Activated CD4-positive, alpha-beta T cell treated with anti-CD3 and anti-CD28 coated beads, Interleukin-2, Interleukin-6, amounts not matched to agents 100 ng/mL and 50 ng/mL, durations not matched to agents 16 hours and 8 hours (primary cell): ENCODE measurements at regions not wholly inside any gene's neighbourhood (a gene's known extent, or its start where the extent isn't known, plus 50 kb on each side); places are given as distances from the start of the nearest gene placed in this dataset.
"Not testable (repeated sequence)": the region's sequence is repeated elsewhere in the genome, so short reads cannot be mapped to it uniquely, and the experiment has no call there.

Experiments
- DNase-seq: peaks from one replicate; pipeline ENCODE4 v3.0.0-alpha.2; 2020

DNA sequence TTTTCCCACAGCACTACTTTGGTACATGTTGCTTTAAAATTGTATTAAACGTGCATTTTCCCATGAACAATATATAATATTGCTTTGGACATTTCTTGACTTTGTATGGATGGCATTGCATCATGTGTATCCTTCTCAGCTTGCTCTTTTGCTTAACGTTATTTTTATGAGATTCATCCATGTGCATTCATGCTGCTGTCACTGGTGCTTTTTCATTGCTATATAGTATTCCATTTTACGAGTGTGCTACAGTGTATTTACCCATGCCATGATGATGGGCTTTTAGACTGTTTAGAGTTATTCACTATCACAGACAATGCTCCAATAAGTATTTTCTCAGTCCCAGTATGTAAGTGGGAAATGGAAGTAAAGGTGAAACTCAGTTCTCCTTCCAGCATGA lies 195.2 kb upstream of the COX10 start:
- no peak for DNase-seq

GRCh38 chr17:13874817-13875216 lies 194.5 kb upstream of the COX10 start:
- DNase-seq, result no peak

DNA sequence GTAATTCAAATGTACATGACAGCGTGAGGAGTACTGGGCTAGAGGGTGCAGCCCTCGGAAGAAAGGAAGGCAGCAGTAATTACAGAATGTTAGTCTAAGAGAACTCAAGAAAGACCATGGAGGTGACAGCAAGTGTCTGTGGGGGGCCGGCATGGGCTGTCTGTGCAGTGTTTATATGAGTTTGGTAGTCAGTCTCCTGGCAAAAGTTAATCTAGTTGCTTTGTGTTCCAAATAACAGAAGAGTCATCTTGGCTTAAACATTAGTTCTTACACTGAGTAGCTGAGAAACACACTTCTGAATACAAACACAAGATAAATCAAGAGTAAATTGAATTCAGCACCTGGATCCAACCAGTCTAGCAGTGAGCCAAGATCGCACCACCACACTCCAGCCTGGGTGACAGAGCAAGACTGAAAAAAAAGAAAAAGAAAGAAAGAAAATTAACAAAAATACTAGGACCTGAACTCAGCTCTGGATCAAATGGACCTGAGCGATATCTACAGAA lies 189.3 kb upstream of the COX10 start:
- no peak for DNase-seq

DNA sequence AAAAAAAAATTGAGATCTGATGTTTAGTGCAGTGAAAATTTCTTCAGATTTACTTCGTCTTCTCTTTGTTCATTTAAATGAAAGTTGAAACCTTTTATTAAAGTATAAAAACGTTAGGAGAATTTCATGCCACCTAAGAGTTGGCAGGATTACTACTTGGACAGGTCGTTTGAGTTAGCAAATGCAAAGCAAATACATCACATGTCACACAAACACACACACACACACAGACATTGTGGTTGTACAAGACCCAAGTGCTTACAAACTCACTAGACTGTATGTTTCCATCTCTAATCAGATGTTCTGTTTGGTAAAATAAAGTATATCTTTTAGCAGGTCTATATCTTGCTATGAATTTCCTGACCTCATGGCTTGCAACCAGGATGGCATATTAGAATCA lies 185.6 kb upstream of the COX10 start:
- DNase-seq, result no peak

- no peak for DNase-seq
These were observed 185.0 kb upstream of the COX10 start for GRCh38 chr17:13884347-13884746.

DNA sequence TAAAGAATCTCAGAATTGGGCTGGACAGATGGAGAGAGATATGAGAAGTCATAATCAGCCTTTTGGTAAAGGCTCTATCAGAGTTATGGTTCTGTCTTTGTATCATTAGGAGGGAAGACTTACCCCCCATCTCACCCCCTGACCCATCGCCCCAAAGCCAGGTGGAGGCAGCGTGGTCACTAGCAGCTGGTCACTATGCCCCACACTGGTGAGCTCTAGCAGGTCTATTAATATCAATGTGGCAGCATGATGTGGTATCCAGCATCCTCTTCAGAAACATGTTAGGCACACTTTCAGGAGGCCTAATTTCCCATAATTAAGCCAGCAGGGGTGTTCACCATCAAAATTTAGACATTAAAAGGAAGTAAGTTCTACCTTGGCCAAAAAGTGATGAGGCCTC lies 183.8 kb upstream of the COX10 start:
- DNase-seq, result no peak

- DNase-seq, result no peak
These were observed 183.1 kb upstream of the COX10 start for GRCh38 chr17:13885953-13886889.

DNA sequence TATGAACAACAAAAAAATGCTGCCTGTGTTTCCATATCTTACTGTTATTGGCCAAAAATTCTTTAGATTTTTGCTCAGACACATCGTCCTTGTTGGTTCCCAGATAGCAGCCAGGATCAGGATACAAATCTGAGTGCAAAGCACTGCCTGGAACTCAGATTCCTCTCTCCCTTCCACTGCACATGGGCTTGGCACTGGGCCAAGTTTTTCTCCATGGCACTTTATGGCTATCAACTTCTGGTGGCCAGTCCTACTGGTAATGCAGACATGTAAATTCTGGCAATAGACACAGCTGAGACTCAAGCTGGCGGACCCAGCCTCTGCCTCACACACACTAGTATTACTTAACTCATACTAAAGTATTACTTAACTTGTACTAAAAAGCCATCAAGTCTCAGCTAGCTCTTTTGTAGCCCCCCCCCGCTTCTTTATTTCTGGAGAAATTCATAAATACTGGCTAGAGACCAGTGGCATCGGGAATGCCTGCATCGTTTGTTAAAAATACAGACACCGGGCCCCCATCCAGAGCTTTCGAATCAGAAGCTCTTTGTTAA lies 181.2 kb upstream of the COX10 start:
- no peak for DNase-seq

DNA sequence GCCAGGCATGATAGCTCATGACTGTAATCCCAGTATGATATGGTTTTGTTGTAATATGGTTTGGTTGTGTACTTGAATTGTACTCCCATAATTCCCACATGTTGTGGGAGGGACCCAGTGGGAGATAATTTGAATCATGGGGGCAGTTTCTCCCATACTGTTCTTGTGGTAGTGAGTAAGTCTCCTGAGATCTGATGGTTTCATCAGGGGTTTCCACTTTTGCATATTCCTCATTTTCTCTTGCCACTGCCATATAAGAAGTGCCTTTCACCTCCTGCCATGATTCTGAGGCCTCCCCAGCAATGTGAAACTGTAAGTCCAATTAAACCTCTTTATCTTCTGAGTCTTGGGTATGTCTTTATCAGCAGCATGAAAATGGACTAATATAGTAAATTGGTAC lies 160.3 kb upstream of the COX10 start:
- DNase-seq, result not testable (repeated sequence)

DNA sequence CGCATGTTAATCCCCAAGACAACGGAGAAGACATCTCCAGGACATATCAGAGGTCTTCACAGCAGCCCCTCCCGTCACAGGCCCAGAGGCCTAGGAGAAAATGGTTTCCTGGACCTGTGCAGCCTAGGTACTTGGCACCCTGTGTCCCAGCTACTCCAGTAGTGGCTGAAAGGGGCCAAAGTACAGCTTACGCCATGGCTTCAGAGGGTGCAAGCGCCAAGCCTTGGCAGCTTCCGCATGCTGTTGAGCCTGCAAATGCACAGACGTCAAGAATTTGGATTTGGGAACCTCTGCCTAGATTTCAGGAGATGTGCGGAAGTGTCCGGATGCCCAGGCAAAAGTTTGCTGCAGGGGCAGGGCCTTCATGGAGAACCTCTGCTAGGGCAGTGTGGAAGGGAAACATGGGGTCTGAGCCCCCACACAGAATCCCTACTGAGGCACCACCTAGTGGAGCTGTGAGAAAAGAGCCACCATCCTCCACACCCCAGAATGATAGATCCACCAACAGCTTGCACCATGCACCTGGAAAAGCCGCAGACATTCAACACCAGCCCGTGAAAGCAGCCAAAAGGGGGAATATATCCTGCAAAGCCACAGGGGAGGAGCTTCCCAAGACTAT lies 159.3 kb upstream of the COX10 start:
- DNase-seq, result no peak

- DNase-seq, result no peak
These were observed 151.7 kb upstream of the COX10 start for GRCh38 chr17:13917634-13918033.

DNA sequence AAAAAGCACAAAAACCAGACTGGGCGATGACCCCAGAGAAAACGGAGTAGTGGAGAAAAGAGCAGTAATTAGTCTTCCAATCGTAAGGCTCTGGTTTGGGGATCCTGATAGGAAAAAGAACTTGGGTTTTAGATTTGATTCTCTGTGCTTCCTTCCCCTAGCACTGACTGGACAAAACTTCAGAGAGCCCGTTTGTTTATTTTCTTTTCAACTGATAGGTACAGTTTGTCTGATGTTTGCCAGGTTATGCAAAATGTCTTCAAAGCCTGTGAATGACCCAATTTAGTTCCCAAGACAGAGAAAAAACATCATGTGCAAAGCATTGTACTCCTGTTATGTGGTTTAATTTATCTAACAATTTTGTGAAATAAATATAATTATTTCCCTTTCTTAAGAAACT lies 151.1 kb upstream of the COX10 start:
- no peak for DNase-seq

- DNase-seq, result no peak
These were observed 149.5 kb upstream of the COX10 start for GRCh38 chr17:13919818-13920217.

GRCh38 chr17:13920413-13920812 lies 148.9 kb upstream of the COX10 start:
- DNase-seq, result no peak

GRCh38 chr17:13921841-13922776 lies 147.2 kb upstream of the COX10 start:
- no peak for DNase-seq

DNA sequence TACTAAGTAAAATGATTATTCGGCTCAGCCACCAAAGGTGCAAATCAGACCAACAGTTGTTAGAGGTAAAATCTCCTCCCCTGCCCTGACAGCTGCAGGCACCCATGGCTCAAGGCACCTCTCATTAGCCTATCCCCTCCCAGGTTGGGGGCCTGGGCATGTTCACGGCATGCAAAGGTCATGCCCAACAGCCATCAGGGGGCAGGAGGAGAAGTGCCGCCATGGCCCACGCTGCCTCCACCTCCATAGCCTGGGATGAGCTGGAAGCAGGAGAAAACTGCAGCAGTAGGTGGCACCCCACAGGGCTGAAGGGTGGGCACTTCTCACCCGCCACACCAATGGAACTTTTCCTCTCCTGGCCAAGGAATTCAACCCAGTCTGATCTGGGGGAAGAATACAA lies 146.4 kb upstream of the COX10 start:
- no peak for DNase-seq

- DNase-seq, result peak; percentile 12
These were observed 143.7 kb upstream of the COX10 start for GRCh38 chr17:13925579-13925978.

GRCh38 chr17:13931111-13931526 lies 138.2 kb upstream of the COX10 start:
- no peak for DNase-seq

GRCh38 chr17:13931800-13932460 lies 137.4 kb upstream of the COX10 start:
- no peak for DNase-seq

DNA sequence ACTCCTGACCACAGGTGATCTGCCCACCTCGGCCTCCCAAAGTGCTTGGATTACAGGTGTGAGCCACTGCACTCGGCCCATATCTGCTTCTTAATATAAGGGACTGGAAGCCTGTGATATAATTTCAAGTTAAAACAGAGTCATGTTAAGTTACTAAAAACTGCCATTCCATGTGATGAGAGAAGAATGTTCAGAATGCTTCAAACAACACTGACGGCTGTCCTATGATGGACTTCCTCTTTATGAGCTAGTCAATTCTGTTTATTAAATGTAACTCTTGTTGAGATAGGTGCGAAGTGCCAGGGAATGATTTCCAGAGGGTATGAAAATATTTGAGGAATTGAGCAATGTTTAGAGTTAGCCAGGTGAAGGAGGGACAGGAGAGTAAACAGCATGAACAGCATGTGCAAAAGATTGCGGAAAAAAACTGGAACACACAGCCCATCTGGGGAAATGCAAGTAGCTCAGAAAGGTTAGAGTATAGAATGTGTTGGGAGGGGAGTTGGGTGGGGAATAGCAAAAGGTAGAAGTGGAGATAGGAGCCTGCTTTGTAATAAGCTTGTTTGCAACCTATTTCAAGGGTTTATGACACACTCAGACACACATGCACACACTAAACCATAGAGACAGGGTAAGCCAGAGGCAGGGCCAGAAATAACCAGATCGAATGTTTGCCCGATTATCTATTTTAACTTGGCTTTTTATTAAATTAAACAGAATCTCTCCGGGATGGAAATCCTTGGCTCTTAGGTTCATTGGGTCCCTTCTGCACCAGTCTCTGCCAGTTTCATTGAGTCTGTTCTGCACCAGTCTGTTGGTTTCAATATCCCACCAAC lies 135.6 kb upstream of the COX10 start:
- no peak for DNase-seq

- no peak for DNase-seq
These were observed 130.1 kb upstream of the COX10 start for GRCh38 chr17:13939222-13939621.
